H1 (cell line): ENCODE measurements at regions not wholly inside any gene's neighbourhood (a gene's known extent, or its start where the extent isn't known, plus 50 kb on each side); places are given as distances from the start of the nearest gene placed in this dataset.

Experiments
- CTCF ChIA-PET: fragments of 300-600 bp; sonication (Branson Sonifier 250); formaldehyde crosslinking; loops from one replicate; lab custom pipeline; 2021; ENCODE audit not compliant: partially characterized antibody; lab: Charles Lee
- POLR2A ChIA-PET: fragments of 300-600 bp; sonication (Branson Sonifier 250); formaldehyde crosslinking; loops from one replicate; lab custom pipeline; 2021; ENCODE audit warnings: inconsistent platforms; ENCODE audit not compliant: partially characterized antibody; lab: Charles Lee
- DNase-seq, 2 experiments: peaks; one replicate each; pipeline versions ENCODE4 v3.0.0 to v3.0.0-alpha.2; 2010 to 2022; ENCODE audit warnings: low spot score in 2 of 2, low read depth in 1 of 2, mixed read lengths in 1 of 2
- FAIRE-seq: peaks from 2 replicates; lab custom pipeline; 2011; peaks lifted over from hg19 to GRCh38; lab: Jason Lieb, UNC
- H2AFZ ChIP-seq: 2 replicates; pipeline ENCODE4 v1.8.1; 2012; ENCODE audit warnings: low read length, inconsistent platforms
- H2AK5ac ChIP-seq: 2 replicates; pipeline ENCODE4 v1.6.1; 2013; ENCODE audit warnings: low read depth, low read length
- H2BK120ac ChIP-seq: replicated peaks from 2 replicates; pipeline ENCODE3; 2013; ENCODE audit warnings: low read depth, low read length, inconsistent platforms
- H2BK12ac ChIP-seq: 2 replicates; pipeline ENCODE4 v1.6.1; 2013; ENCODE audit warnings: low read depth, low read length
- H2BK15ac ChIP-seq: 2 replicates; pipeline ENCODE4 v1.6.1; 2013; ENCODE audit warnings: low read length
- H2BK20ac ChIP-seq: 2 replicates; pipeline ENCODE4 v1.6.1; 2013; ENCODE audit warnings: low read length
- H2BK5ac ChIP-seq: 2 replicates; pipeline ENCODE4 v1.6.1; 2013; ENCODE audit warnings: low read depth, low read length
- H3K14ac ChIP-seq: 2 replicates; pipeline ENCODE4 v1.6.1; 2013; ENCODE audit warnings: inconsistent platforms; ENCODE audit not compliant: insufficient read length
- H3K18ac ChIP-seq: 2 replicates; pipeline ENCODE4 v1.6.1; 2013; ENCODE audit warnings: low read length; ENCODE audit errors: extremely low read depth
- H3K23ac ChIP-seq: 2 replicates; pipeline ENCODE4 v1.6.1; 2013; ENCODE audit warnings: inconsistent platforms; ENCODE audit not compliant: insufficient read length
- H3K23me2 ChIP-seq: 2 replicates; pipeline ENCODE4 v1.6.1; 2013; ENCODE audit warnings: low read depth, low read length
- H3K27ac ChIP-seq: 2 replicates; pipeline ENCODE4 v1.6.1; 2011; ENCODE audit warnings: low read depth, low read length, inconsistent platforms
- H3K27me3 ChIP-seq, 4 experiments: replicated peaks in 1 of 4; 1 replicate in 1 of 4; 2 replicates in 3 of 4; pipeline versions ENCODE4 v1.6.1 to v1.8.1; 2011 to 2013; ENCODE audit warnings: low read length in 3 of 4, mild to moderate bottlenecking in 3 of 4, inconsistent platforms in 2 of 4, mixed read lengths in 2 of 4, moderate library complexity in 1 of 4; ENCODE audit not compliant: control insufficient read depth in 3 of 4, insufficient read depth in 3 of 4; ENCODE audit errors: extremely low read depth in 1 of 4
- H3K36me3 ChIP-seq, 4 experiments: 2 replicates each; pipeline versions ENCODE4 v1.6.1 to v1.8.1; 2011 to 2013; ENCODE audit warnings: mild to moderate bottlenecking in 4 of 4, low read length in 3 of 4, moderate library complexity in 2 of 4, control low read depth in 1 of 4, inconsistent platforms in 1 of 4; ENCODE audit not compliant: insufficient read depth in 4 of 4, control insufficient read depth in 2 of 4
- H3K4ac ChIP-seq: replicated peaks from 2 replicates; pipeline ENCODE3; 2013; ENCODE audit warnings: low read length, low read depth, mixed read lengths, inconsistent platforms; ENCODE audit not compliant: insufficient read length
- H3K4me1 ChIP-seq, 4 experiments: replicated peaks in 1 of 4; 1 replicate in 1 of 4; 2 replicates in 3 of 4; pipeline versions ENCODE4 v1.6.1 to v1.8.1; 2011 to 2013; ENCODE audit warnings: low read length in 3 of 4, inconsistent platforms in 2 of 4, mixed read lengths in 1 of 4; ENCODE audit not compliant: insufficient read depth in 4 of 4, control insufficient read depth in 3 of 4
- H3K4me2 ChIP-seq, 2 experiments: 2 replicates each; pipeline versions ENCODE4 v1.6.1 to v1.8.1; 2011 to 2013; ENCODE audit warnings: low read depth in 2 of 2, low read length in 2 of 2, control low read depth in 1 of 2, inconsistent platforms in 1 of 2, mild to moderate bottlenecking in 1 of 2; ENCODE audit not compliant: insufficient read depth in 1 of 2
- H3K4me3 ChIP-seq, 4 experiments: fragments of 200-600, 300-600 bp in 1 of 4; sonication (generic), shearing (Covaris generic), sonication (Bioruptor Twin) in 1 of 4; 2 replicates each; pipeline versions ENCODE4 v1.5.1 to v1.8.1; 2011 to 2016; ENCODE audit warnings: low read length in 4 of 4, low read depth in 3 of 4, control low read depth in 2 of 4, inconsistent platforms in 2 of 4, mild to moderate bottlenecking in 2 of 4, mixed read lengths in 1 of 4, moderate library complexity in 1 of 4; ENCODE audit not compliant: insufficient read depth in 2 of 4; ENCODE audit errors: extremely low read depth in 1 of 4
- H3K56ac ChIP-seq: replicated peaks from 2 replicates; pipeline ENCODE3; 2013; ENCODE audit warnings: low read depth, mild to moderate bottlenecking, mixed read lengths, low read length, inconsistent platforms; ENCODE audit not compliant: insufficient read length
- H3K79me1 ChIP-seq: 2 replicates; pipeline ENCODE4 v1.6.1; 2013; ENCODE audit warnings: low read depth, low read length, control low read depth
- H3K79me2 ChIP-seq, 2 experiments: 2 replicates each; pipeline versions ENCODE4 v1.6.1 to v1.8.1; 2012 to 2013; ENCODE audit warnings: low read length in 2 of 2, mild to moderate bottlenecking in 2 of 2, inconsistent platforms in 1 of 2; ENCODE audit not compliant: insufficient read depth in 2 of 2, control insufficient read depth in 1 of 2
- H3K9ac ChIP-seq, 4 experiments: replicated peaks in 1 of 4; 1 replicate in 1 of 4; 2 replicates in 3 of 4; pipeline versions ENCODE4 v1.6.1 to v1.8.1; 2011 to 2013; ENCODE audit warnings: low read depth in 3 of 4, low read length in 3 of 4, control low read depth in 2 of 4, mild to moderate bottlenecking in 2 of 4, moderate library complexity in 2 of 4, inconsistent platforms in 1 of 4; ENCODE audit errors: extremely low read depth in 1 of 4
- H3K9me3 ChIP-seq, 2 experiments: 2 replicates each; pipeline versions ENCODE4 v1.6.1 to v1.8.1; 2012 to 2013; ENCODE audit warnings: mild to moderate bottlenecking in 2 of 2, moderate library complexity in 2 of 2, control low read depth in 1 of 2, inconsistent platforms in 1 of 2, low read depth in 1 of 2, low read length in 1 of 2, mixed read lengths in 1 of 2; ENCODE audit not compliant: insufficient read depth in 2 of 2
- H4K20me1 ChIP-seq, 2 experiments: replicated peaks in 1 of 2; 2 replicates each; pipeline versions ENCODE3 to v1.8.1; 2011 to 2013; ENCODE audit warnings: inconsistent platforms in 2 of 2, low read length in 2 of 2, mild to moderate bottlenecking in 1 of 2; ENCODE audit not compliant: insufficient read depth in 2 of 2, control insufficient read depth in 1 of 2
- H4K5ac ChIP-seq: 2 replicates; pipeline ENCODE4 v1.6.1; 2013; ENCODE audit warnings: low read length, low read depth, mixed read lengths, inconsistent platforms; ENCODE audit not compliant: insufficient read length
- H4K8ac ChIP-seq: 2 replicates; pipeline ENCODE4 v1.8.0; 2013; ENCODE audit warnings: mild to moderate bottlenecking, moderate library complexity, low read length, inconsistent platforms; ENCODE audit not compliant: insufficient read depth; ENCODE audit errors: extremely low read depth
- H4K91ac ChIP-seq: replicated peaks from 2 replicates; pipeline ENCODE3; 2013; ENCODE audit warnings: low read length, mixed read lengths, inconsistent platforms; ENCODE audit not compliant: insufficient read length
- JUN ChIP-seq: IDR thresholded peaks from 2 replicates; pipeline ENCODE4 v1.6.1; 2011; ENCODE audit warnings: low read depth, mild to moderate bottlenecking, improper control_type of control experiment, low read length
- NANOG ChIP-seq: IDR thresholded peaks from 2 replicates; pipeline ENCODE4 v1.6.1; 2011; ENCODE audit warnings: low read length, low read depth, mild to moderate bottlenecking, inconsistent platforms; ENCODE audit not compliant: insufficient read depth, poor library complexity, severe bottlenecking
- RBBP5 ChIP-seq: IDR thresholded peaks from 2 replicates; pipeline ENCODE4 v1.7.1; 2012; ENCODE audit warnings: low read depth, mild to moderate bottlenecking, inconsistent platforms, low read length, moderate library complexity, borderline replicate concordance
- SIRT6 ChIP-seq: IDR thresholded peaks from one replicate; pipeline ENCODE4 v1.7.1; 2012; ENCODE audit warnings: low read length, inconsistent platforms
- WGBS, 2 experiments: shearing (Covaris generic) in 1 of 2; methylation state at CpG; one replicate each; pipeline versions ENCODE4 v1.1.6 to v1.1.7; 2013 to 2015; ENCODE audit warnings: low lambda C conversion rate in 2 of 2, mixed read lengths in 2 of 2, inconsistent platforms in 1 of 2, low coverage in 1 of 2, missing lambda C conversion rate in 1 of 2; ENCODE audit not compliant: insufficient replicate concordance in 2 of 2, insufficient coverage in 1 of 2, insufficient read length in 1 of 2; ENCODE audit errors: extremely low coverage in 1 of 2, missing lambda C conversion rate in 1 of 2; 5-methylcytosine and 5-hydroxymethylcytosine counted together
- TF ChIP-seq, protein P1 (sequence below): IDR thresholded peaks from 2 replicates; pipeline ENCODE4 v1.6.1; 2012; ENCODE audit warnings: inconsistent platforms

DNA sequence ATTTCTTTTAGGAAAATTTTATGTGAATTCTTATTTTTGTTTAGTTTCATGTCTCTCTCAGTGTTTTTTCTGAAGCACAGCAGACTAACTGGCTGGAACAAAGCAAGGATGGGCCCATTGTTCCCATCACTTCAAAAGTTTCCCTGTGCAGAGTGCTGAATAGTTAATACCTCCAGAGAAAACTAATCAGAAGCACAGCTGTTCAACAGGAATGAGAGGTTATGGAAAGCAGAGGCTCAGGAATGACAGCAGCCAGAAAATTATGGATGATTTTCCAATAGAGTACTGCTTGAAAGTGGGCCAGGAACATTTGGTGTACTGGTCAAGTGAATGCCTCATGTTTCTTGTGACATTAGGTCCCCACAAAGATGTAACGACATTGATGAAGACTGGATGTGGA lies 173.0 kb upstream of the TARS1 start:
- no peaks in the 10 kb centered on the region for H3K9me3 ChIP-seq
- H3K18ac ChIP-seq, result no peak overlapping the region
- no peak overlapping the region for H2BK5ac ChIP-seq
- H4K8ac ChIP-seq, result no peak overlapping the region
- FAIRE-seq (no peak), DNase-seq (no peak)
- H3K27me3 ChIP-seq, result no peaks in the 10 kb centered on the region
- no peaks in the 10 kb centered on the region for H3K79me2 ChIP-seq
- no peak overlapping the region for H3K23ac ChIP-seq
- ChIA-PET POLR2A (no interaction called here), CTCF (interaction anchor here (1.0 to 1.5 kb wide), 2 partner anchors 10 to 112 kb away, joined by 3 to 5 read pairs; no protein-coding TSS in a partner anchor)
- no peaks in the 10 kb centered on the region for H3K4me1 ChIP-seq
- H3K23me2 ChIP-seq, result no peaks in the 10 kb centered on the region
- 91% methylated on average over 1 of the region's 1 CpG; no CpG with 5 or more reads in 1 of the 2 experiments for WGBS, 2 experiments
- no peak overlapping the region for H3K56ac ChIP-seq
- H2BK12ac ChIP-seq, result no peak overlapping the region
- H4K5ac ChIP-seq, result no peak overlapping the region
- H3K4ac ChIP-seq, result no peak overlapping the region
- H4K20me1 ChIP-seq, result no peaks in the 10 kb centered on the region
- H2BK120ac ChIP-seq, result no peak overlapping the region
- H3K14ac ChIP-seq, result no peak overlapping the region
- no peak overlapping the region for H3K4me3 ChIP-seq
- TF ChIP-seq JUN (no peak), RBBP5 (no peak), NANOG (no peak), SIRT6 (no peak)
- TF ChIP-seq, protein P1, sequence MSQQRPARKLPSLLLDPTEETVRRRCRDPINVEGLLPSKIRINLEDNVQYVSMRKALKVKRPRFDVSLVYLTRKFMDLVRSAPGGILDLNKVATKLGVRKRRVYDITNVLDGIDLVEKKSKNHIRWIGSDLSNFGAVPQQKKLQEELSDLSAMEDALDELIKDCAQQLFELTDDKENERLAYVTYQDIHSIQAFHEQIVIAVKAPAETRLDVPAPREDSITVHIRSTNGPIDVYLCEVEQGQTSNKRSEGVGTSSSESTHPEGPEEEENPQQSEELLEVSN, result no peak
- no peak overlapping the region for H4K91ac ChIP-seq
- H3K79me1 ChIP-seq, result no peaks in the 10 kb centered on the region
- no peak overlapping the region for H2AFZ ChIP-seq
- no peak overlapping the region for H2BK20ac ChIP-seq
- no peak overlapping the region for H2BK15ac ChIP-seq
- H3K27ac ChIP-seq, result no peak overlapping the region
- no peak overlapping the region for H2AK5ac ChIP-seq
- H3K9ac ChIP-seq, result no peak overlapping the region
- no peaks in the 10 kb centered on the region for H3K36me3 ChIP-seq
- no peak overlapping the region for H3K4me2 ChIP-seq
